GM13977 (cell line): ENCODE measurements at regions not wholly inside any gene's neighbourhood (a gene's known extent, or its start where the extent isn't known, plus 50 kb on each side); places are given as distances from the start of the nearest gene placed in this dataset.

Source experiments
- DNase-seq: peaks from one replicate; pipeline ENCODE4 v3.0.0; 2012; ENCODE audit warnings: low spot score
- in situ Hi-C: fragments of 300-500 bp; cut with MboI; formaldehyde crosslinking; loops from one replicate; pipeline ENCODE4 v1.12.0; 2022; ENCODE audit warnings: low sequenced_read_pairs, low pct_unique_long_range_greater_than_20kb, mixed read lengths, inconsistent platforms; ENCODE audit not compliant: unreplicated experiment
- TF ChIP-seq, protein P1 (sequence below): IDR thresholded peaks from 2 replicates; pipeline ENCODE4 v1.5.1; 2012; ENCODE audit warnings: mild to moderate bottlenecking, control low read depth; ENCODE audit not compliant: insufficient read depth; ENCODE audit errors: extremely low read depth, missing control alignments

DNA sequence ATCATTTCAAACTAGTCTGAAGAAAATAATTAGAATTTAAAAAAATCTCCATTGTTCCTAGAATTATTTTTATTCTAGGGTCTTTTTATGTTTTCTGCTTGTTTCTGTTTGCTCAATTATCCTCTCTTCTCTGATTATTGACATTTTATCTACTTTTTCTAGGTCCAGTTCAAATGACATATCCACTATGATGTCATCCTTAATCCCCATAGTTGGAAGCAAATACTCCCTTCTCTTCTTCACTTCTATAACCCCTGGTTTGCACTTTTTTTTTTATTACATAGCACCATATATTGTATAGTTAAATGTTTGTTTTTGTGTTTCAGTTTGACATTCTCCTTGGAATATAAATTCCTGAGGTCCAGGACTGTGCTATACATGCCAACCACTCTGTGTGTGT, 82.6 kb downstream of the CT47B1 start:
- in situ Hi-C loops: no loop called here
- TF ChIP-seq, protein P1, sequence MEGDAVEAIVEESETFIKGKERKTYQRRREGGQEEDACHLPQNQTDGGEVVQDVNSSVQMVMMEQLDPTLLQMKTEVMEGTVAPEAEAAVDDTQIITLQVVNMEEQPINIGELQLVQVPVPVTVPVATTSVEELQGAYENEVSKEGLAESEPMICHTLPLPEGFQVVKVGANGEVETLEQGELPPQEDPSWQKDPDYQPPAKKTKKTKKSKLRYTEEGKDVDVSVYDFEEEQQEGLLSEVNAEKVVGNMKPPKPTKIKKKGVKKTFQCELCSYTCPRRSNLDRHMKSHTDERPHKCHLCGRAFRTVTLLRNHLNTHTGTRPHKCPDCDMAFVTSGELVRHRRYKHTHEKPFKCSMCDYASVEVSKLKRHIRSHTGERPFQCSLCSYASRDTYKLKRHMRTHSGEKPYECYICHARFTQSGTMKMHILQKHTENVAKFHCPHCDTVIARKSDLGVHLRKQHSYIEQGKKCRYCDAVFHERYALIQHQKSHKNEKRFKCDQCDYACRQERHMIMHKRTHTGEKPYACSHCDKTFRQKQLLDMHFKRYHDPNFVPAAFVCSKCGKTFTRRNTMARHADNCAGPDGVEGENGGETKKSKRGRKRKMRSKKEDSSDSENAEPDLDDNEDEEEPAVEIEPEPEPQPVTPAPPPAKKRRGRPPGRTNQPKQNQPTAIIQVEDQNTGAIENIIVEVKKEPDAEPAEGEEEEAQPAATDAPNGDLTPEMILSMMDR: no peak
- DNase-seq: no peak

DNA sequence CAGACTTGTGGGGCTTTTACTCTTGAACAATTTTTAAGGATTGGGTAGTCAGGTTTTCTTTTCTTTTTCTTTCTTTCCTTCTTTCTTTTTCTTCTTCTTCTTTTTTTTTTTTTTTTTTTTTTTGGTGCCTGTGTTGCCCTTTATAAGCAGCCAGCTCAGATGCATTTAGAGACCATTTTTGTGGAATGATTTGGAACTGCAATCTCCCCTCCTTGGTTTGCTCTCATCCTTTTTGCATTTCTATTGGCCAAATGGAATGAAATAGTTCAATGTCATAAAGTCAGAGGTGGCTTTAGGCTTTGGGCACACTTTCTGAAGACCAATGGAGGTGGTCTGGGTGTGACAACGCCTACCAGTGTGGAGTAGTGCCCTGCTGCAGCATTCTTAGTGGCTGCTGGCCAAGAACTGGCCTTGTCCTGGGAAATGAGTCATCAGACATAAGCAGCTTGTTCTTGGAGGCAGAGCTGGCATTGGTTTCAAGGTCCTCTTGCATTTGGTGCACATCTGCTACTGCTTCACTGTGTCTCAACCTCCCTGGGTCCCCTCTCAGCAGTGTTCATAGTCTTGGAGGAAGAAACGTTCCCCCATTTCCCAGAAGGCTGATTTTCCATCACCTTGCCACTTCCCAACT, 84.5 kb downstream of the CT47B1 start:
- DNase-seq: no peak
- in situ Hi-C loops: no loop called here
- TF ChIP-seq, protein P1: no peak

DNA sequence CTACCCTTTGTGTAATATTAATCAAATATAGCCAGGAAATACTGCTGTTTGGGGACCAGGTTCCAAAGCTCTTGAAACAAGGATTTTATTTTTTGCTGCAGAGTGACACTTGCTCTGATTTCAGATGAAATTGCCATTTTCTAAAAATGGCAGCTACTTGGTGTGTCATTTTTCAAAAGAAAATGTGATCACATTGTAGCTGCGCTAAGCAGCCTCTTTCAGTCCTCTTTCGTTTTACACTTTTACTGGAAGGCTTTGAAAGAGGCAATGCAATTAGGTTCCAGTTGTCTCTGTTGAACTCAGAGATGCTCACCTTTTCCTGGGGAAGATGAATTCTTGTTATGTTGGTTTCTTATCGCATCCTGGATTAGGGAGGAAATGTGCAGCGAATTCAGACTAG, 85.1 kb downstream of the CT47B1 start:
- TF ChIP-seq, protein P1: no peak
- DNase-seq: no peak
- in situ Hi-C loops: no loop called here

DNA sequence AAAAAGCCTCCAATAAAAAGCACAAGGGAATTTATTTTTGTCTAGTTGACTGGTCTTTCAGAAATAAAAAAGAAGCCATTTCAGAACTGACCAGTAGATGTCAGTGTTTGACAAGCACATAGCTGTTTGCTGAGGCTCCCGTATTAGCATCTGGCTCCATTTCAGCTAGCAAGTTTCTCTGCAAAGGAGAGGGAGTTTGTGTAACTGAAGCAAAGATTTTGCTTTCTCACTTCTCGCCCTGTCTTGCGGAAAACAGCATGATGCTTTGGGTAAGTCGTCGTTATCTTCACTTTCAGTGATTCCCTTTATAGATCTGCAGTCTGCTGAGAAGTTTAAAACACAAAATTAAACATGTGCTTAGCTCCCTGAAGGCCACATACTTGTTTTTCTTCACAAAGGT, 85.5 kb downstream of the CT47B1 start:
- in situ Hi-C loops: no loop called here
- TF ChIP-seq, protein P1: peak; percentile 77
- DNase-seq: peak; percentile 60

DNA sequence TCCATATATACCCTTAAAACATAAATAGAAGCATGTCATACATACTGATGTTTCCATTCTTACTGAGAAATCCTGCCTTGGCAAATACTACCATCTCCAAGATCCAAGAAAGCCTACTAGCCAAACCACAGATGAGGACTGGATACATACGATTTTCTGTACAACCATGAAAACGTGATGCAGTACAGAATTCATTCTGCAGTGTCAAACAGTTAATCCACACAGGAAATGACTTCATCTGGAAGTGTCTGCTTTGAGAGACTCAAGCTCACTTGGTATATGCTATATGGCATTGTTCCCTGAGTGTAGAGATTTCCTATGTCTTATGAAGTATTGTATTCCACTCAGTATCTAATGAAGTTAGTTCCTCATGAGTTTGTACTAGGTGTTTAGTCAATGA, 94.3 kb downstream of the CT47B1 start:
- no peak for DNase-seq
- in situ Hi-C loops: no loop called here
- TF ChIP-seq, protein P1: no peak

DNA sequence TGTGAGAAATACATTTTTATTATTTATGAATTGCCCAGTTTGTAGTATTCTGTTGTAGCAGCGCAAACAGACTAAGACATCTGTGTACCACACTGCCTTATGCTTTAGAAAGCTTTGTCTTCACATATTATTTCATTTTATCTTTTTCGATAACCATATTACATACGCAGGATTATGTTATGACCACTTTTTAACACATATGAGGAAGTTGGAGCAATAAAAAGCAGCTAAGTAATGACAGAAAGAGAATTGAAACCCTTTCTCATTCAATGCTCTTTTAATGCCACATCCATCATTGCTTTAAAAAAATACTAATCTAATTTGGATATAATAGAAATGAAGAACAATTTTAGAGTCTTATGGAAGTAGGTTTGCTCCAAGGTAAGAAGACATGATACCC, 99.7 kb downstream of the CT47B1 start:
- TF ChIP-seq, protein P1: no peak
- DNase-seq: no peak
- in situ Hi-C loops: no loop called here
